HepG2 (cell line): ENCODE measurements at regions not wholly inside any gene's neighbourhood (a gene's known extent, or its start where the extent isn't known, plus 50 kb on each side); places are given as distances from the start of the nearest gene placed in this dataset.
A peak's percentile ranks its signal among the peaks of the same experiment; 100 is the strongest.

Source experiments
- ATAC-seq: fragments of 200-7000 bp; cut with Tn5 transposase; 3 replicates; pipeline ENCODE4 v1.9.1; 2020; ENCODE audit warnings: mild to moderate bottlenecking, moderate library complexity
- BruUV-seq: library from RNA; stranded (reverse); fragments of 400-500 nt; replicated peaks from 2 replicates; lab custom pipeline; 2021; lab: Mats Ljungman, UMichigan
- CTCF ChIA-PET: fragments of 300-600 bp; formaldehyde crosslinking; extraction: SDS; loops from one replicate; lab custom pipeline; 2021; ENCODE audit warnings: low total read pairs, inconsistent platforms, low intra/inter-chr PET ratio; lab: Yijun Ruan, JAX
- POLR2A ChIA-PET: fragments of 350-600 bp; sonication (Branson Sonifier 250); formaldehyde crosslinking; loops from one replicate; lab custom pipeline; 2020; ENCODE audit warnings: antibody characterized with exemption, inconsistent platforms; lab: Yijun Ruan, JAX
- DNase-seq: peaks from one replicate; pipeline ENCODE4 v3.0.0-alpha.2; 2015; ENCODE audit warnings: low spot score
- FAIRE-seq: peaks from 3 replicates; lab custom pipeline; 2011; peaks lifted over from hg19 to GRCh38; lab: Jason Lieb, UNC
- H2AFZ ChIP-seq: one replicate; pipeline ENCODE4 v1.6.1; 2011; ENCODE audit warnings: low read length, inconsistent platforms
- H3K27ac ChIP-seq: fragments of 300-600 bp; 3 replicates; pipeline ENCODE4 v1.8.0; 2011; ENCODE audit warnings: mixed run types, mild to moderate bottlenecking, mixed read lengths, low read length, inconsistent platforms; ENCODE audit not compliant: insufficient read depth; ENCODE audit errors: extremely low read length
- H3K27me3 ChIP-seq, 2 experiments: fragments of 200-600 bp in 1 of 2; 2 replicates in 1 of 2; 3 replicates in 1 of 2; pipeline versions ENCODE4 v1.6.0 to v1.8.0; 2011; ENCODE audit warnings: low read length in 2 of 2, mild to moderate bottlenecking in 2 of 2, moderate library complexity in 2 of 2, inconsistent platforms in 1 of 2; ENCODE audit not compliant: insufficient read depth in 2 of 2, control insufficient read depth in 1 of 2
- H3K36me3 ChIP-seq, 2 experiments: fragments of 200-600 bp in 1 of 2; replicated peaks in 1 of 2; 2 replicates in 1 of 2; 3 replicates in 1 of 2; pipeline versions ENCODE4 v1.5.1 to v1.8.0; 2011; ENCODE audit warnings: low read length in 2 of 2, inconsistent platforms in 1 of 2; ENCODE audit not compliant: insufficient read depth in 2 of 2, control insufficient read depth in 1 of 2
- H3K4me1 ChIP-seq: 2 replicates; pipeline ENCODE4 v1.5.1; 2012; ENCODE audit warnings: low read length, inconsistent platforms; ENCODE audit not compliant: insufficient read depth
- H3K4me2 ChIP-seq: 2 replicates; pipeline ENCODE4 v1.6.0; 2011; ENCODE audit warnings: low read depth, low read length, inconsistent platforms
- H3K4me3 ChIP-seq, 3 experiments: fragments of 200-600 bp in 1 of 3; sonication (generic), shearing (Covaris generic) in 1 of 3; replicated peaks in 1 of 3; 2 replicates each; pipeline ENCODE4 v1.5.1; 2011 to 2016; ENCODE audit warnings: low read length in 3 of 3, inconsistent platforms in 2 of 3, low read depth in 2 of 3, mild to moderate bottlenecking in 2 of 3, control low read depth in 1 of 3, mixed read lengths in 1 of 3; ENCODE audit not compliant: insufficient read depth in 1 of 3
- H3K79me2 ChIP-seq: one replicate; pipeline ENCODE4 v1.6.1; 2011; ENCODE audit warnings: low read length, inconsistent platforms; ENCODE audit not compliant: insufficient read depth
- H3K9ac ChIP-seq: 2 replicates; pipeline ENCODE4 v1.6.0; 2011; ENCODE audit warnings: mild to moderate bottlenecking, low read depth, low read length, inconsistent platforms; ENCODE audit not compliant: insufficient read depth
- H3K9me3 ChIP-seq: 2 replicates; pipeline ENCODE4 v1.5.1; 2012; ENCODE audit warnings: mild to moderate bottlenecking, low read length
- H4K20me1 ChIP-seq: 2 replicates; pipeline ENCODE4 v1.6.0; 2011; ENCODE audit warnings: inconsistent platforms, mild to moderate bottlenecking, low read length, moderate library complexity; ENCODE audit not compliant: insufficient read depth
- CHD2 ChIP-seq: IDR thresholded peaks from 2 replicates; pipeline ENCODE4 v1.6.1; 2011; ENCODE audit warnings: low read depth, low read length, improper control_type of control experiment
- DBP ChIP-seq: sonication (generic); formaldehyde crosslinking; IDR thresholded peaks from 2 replicates; pipeline ENCODE4 v1.4.0; 2020; ENCODE audit warnings: missing genetic modification reagents; ENCODE audit errors: not compliant biosample characterization
- FOXO1 ChIP-seq: sonication (generic); formaldehyde crosslinking; IDR thresholded peaks from 2 replicates; pipeline ENCODE4 v1.4.0; 2020; ENCODE audit warnings: missing genetic modification reagents
- GATAD2A ChIP-seq: IDR thresholded peaks from 2 replicates; pipeline ENCODE4 v1.6.1; 2016
- HNF4A ChIP-seq: sonication (generic); formaldehyde crosslinking; IDR thresholded peaks from 2 replicates; pipeline ENCODE4 v1.4.0; 2020; ENCODE audit warnings: missing genetic modification reagents
- JUNB ChIP-seq: sonication (generic); formaldehyde crosslinking; IDR thresholded peaks from 2 replicates; pipeline ENCODE4 v1.8.0; 2022; ENCODE audit warnings: missing genetic modification reagents, mild to moderate bottlenecking, borderline replicate concordance
- JUND ChIP-seq: sonication (generic); formaldehyde crosslinking; IDR thresholded peaks from 2 replicates; pipeline ENCODE4 v1.8.0; 2022; ENCODE audit warnings: mild to moderate bottlenecking, missing genetic modification reagents
- MAFK ChIP-seq, 2 experiments: IDR thresholded peaks in 1 of 2; conservative IDR thresholded peaks in 1 of 2; 2 replicates each; pipeline ENCODE4 v1.6.1; 2011; ENCODE audit warnings: improper control_type of control experiment in 2 of 2, low read length in 2 of 2
- MBD4 ChIP-seq: IDR thresholded peaks from 2 replicates; pipeline ENCODE4 v1.6.1; 2012; ENCODE audit warnings: low read length, inconsistent platforms, borderline replicate concordance
- MED1 ChIP-seq: sonication (generic); formaldehyde crosslinking; IDR thresholded peaks from 2 replicates; pipeline ENCODE4 v1.4.0; 2020; ENCODE audit warnings: missing genetic modification reagents
- NR2F2 ChIP-seq: IDR thresholded peaks from 2 replicates; pipeline ENCODE4 v1.6.1; 2012; ENCODE audit warnings: low read depth, inconsistent platforms, borderline replicate concordance
- RNF2 ChIP-seq: fragments of 450-650 bp; conservative IDR thresholded peaks from 2 replicates; pipeline ENCODE4 v1.6.1; 2016; ENCODE audit warnings: low read depth
- SRSF1 ChIP-seq: fragments of 200-400 bp; formaldehyde crosslinking; optimal IDR thresholded peaks from 2 replicates; pipeline ENCODE3; 2017; ENCODE audit warnings: mild to moderate bottlenecking, low read depth, low read length, moderate library complexity
- THAP11 ChIP-seq: IDR thresholded peaks from 2 replicates; pipeline ENCODE4 v1.6.1; 2016; ENCODE audit warnings: missing biosample characterization, missing genetic modification reagents
- ZGPAT ChIP-seq: IDR thresholded peaks from 2 replicates; pipeline ENCODE4 v1.6.1; 2016; ENCODE audit warnings: mild to moderate bottlenecking
- ZNF10 ChIP-seq: sonication (generic); formaldehyde crosslinking; IDR thresholded peaks from 2 replicates; pipeline ENCODE4 v1.4.0; 2020; ENCODE audit warnings: mild to moderate bottlenecking, low read depth, missing genetic modification reagents, borderline replicate concordance
- ZNF234 ChIP-seq: sonication (generic); formaldehyde crosslinking; conservative IDR thresholded peaks from 2 replicates; pipeline ENCODE4 v1.5.1; 2020; ENCODE audit warnings: mild to moderate bottlenecking, missing genetic modification reagents
- ZNF383 ChIP-seq: sonication (generic); formaldehyde crosslinking; IDR thresholded peaks from 2 replicates; pipeline ENCODE4 v1.4.0; 2020; ENCODE audit warnings: missing genetic modification reagents, mild to moderate bottlenecking, borderline replicate concordance
- ZNF503 ChIP-seq: sonication (generic); formaldehyde crosslinking; IDR thresholded peaks from 2 replicates; pipeline ENCODE4 v1.4.0; 2020; ENCODE audit warnings: missing genetic modification reagents
- ZNF746 ChIP-seq: sonication (generic); formaldehyde crosslinking; IDR thresholded peaks from 2 replicates; pipeline ENCODE4 v1.8.0; 2022; ENCODE audit warnings: mild to moderate bottlenecking, missing genetic modification reagents
- ZNF782 ChIP-seq: sonication (generic); formaldehyde crosslinking; IDR thresholded peaks from 2 replicates; pipeline ENCODE4 v1.4.0; 2020; ENCODE audit warnings: missing genetic modification reagents, mild to moderate bottlenecking, borderline replicate concordance
- ZSCAN20 ChIP-seq: sonication (generic); formaldehyde crosslinking; IDR thresholded peaks from 2 replicates; pipeline ENCODE4 v1.4.0; 2020; ENCODE audit warnings: missing genetic modification reagents, mild to moderate bottlenecking, borderline replicate concordance
- WGBS: methylation state at CpG from one replicate; pipeline ENCODE4 v1.1.6; 2017; ENCODE audit warnings: low lambda C conversion rate; 5-methylcytosine and 5-hydroxymethylcytosine counted together
- in situ Hi-C: cut with HindIII; loops from 2 replicates; pipeline ENCODE4 v1.10.0; 2017; ENCODE audit warnings: low pct_unique_long_range_greater_than_20kb; ENCODE audit not compliant: extremely low pct_ligation_motif_present
- intact Hi-C: fragments of 100-400 bp; cut with micrococcal nuclease; formaldehyde crosslinking; loops from one replicate; pipeline ENCODE4 v1.10.0; 2022; ENCODE audit not compliant: unreplicated experiment

GRCh38 chr14:55802986-55803872 is 223.2 kb downstream of the KTN1 start:
- in situ Hi-C loops (no loop called here), intact Hi-C loops (no loop called here)
- H3K4me2 ChIP-seq: no peak overlapping the region; the same call in 1 of the 2 replicates
- no peaks in the 10 kb centered on the region for H3K36me3 ChIP-seq
- no TSS peak for BruUV-seq
- no peaks in the 10 kb centered on the region for H3K27me3 ChIP-seq
- FAIRE-seq (no peak), ATAC-seq (peak; percentile 77), DNase-seq (peak; percentile 69)
- H3K9me3 ChIP-seq: no peaks in the 10 kb centered on the region
- CTCF ChIA-PET: no interaction called here
- H3K79me2 ChIP-seq: no peaks in the 10 kb centered on the region
- H3K27ac ChIP-seq: no peak overlapping the region
- POLR2A ChIA-PET: no interaction called here
- H3K9ac ChIP-seq: no peak overlapping the region
- 34% methylated on average over 4 of the region's 4 CpGs for WGBS
- H2AFZ ChIP-seq: no peak overlapping the region
- H3K4me3 ChIP-seq: no peak overlapping the region
- H4K20me1 ChIP-seq: no peaks in the 10 kb centered on the region
- peaks cover 25% of the 10 kb centered on the region for H3K4me1 ChIP-seq
- TF ChIP-seq THAP11 (CRISPR knock-in tag): 0 out of 2 replicates have a peak, but pooled peaks have one; percentile 22
- peak; percentile 39; the same call in 1 of the 2 replicates for TF ChIP-seq FOXO1 (CRISPR knock-in tag)
- no peak for TF ChIP-seq ZNF782 (CRISPR knock-in tag)
- TF ChIP-seq DBP (CRISPR knock-in tag): no peak
- no peak for TF ChIP-seq ZNF746 (CRISPR knock-in tag)
- no peak for TF ChIP-seq CHD2
- TF ChIP-seq JUND: peak; percentile 36; the same call in 1 of the 2 replicates
- TF ChIP-seq ZNF10: no peak
- no peak for TF ChIP-seq SRSF1
- no peak for TF ChIP-seq RNF2
- TF ChIP-seq NR2F2: peak; percentile 34; the same call in 1 of the 2 replicates
- no peak for TF ChIP-seq HNF4A
- TF ChIP-seq MED1 (CRISPR knock-in tag): no peak
- TF ChIP-seq GATAD2A: 0 out of 2 replicates have a peak, but pooled peaks have one; percentile 19
- no peak for TF ChIP-seq ZSCAN20 (CRISPR knock-in tag)
- no peak for TF ChIP-seq MBD4
- TF ChIP-seq ZGPAT (CRISPR knock-in tag): 0 out of 2 replicates have a peak, but pooled peaks have one; percentile 26
- peak; percentile 72 to 77 for TF ChIP-seq MAFK (conservative IDR thresholded peaks at IDR 0.05 in 1 of 2, IDR thresholded peaks at IDR 0.05 in 1 of 2; ENCODE audit: low read length in 2 of 2)
- TF ChIP-seq ZNF503 (CRISPR knock-in tag): no peak
- TF ChIP-seq JUNB (CRISPR knock-in tag): peak; percentile 46; the same call in 1 of the 2 replicates
- no peak for TF ChIP-seq ZNF383 (CRISPR knock-in tag)
- no peak for TF ChIP-seq ZNF234 (CRISPR knock-in tag)
